ENCODE measurements at regions not wholly inside any gene's neighbourhood (a gene's known extent, or its start where the extent isn't known, plus 50 kb on each side); places are given as distances from the start of the nearest gene placed in this dataset.

GRCh38 chr9:88193766-88194165, 55.5 kb upstream of the SPATA31C2 start:
- no peak for TF ChIP-seq POLR2A (IDR thresholded peaks at IDR 0.05)
- TF ChIP-seq CTCF (IDR thresholded peaks at IDR 0.05) = no peak
